G401 (cell line): ENCODE measurements at regions not wholly inside any gene's neighbourhood (a gene's known extent, or its start where the extent isn't known, plus 50 kb on each side); places are given as distances from the start of the nearest gene placed in this dataset.

Experiments used
- DNase-seq: peaks from one replicate; pipeline ENCODE4 v3.0.0-alpha.2; 2015; ENCODE audit warnings: low spot score
- in situ Hi-C: cut with HindIII; loops from 2 replicates; pipeline ENCODE4 v1.10.0; 2016; ENCODE audit warnings: low sequenced_read_pairs, mixed read lengths

GRCh38 chr4:135605076-135605475, 1403.5 kb upstream of the PABPC4L start:
- in situ Hi-C loops: no loop called here

GRCh38 chr4:135604531-135604930, 1402.9 kb upstream of the PABPC4L start:
- in situ Hi-C loops: no loop called here

More at GRCh38 chr4:135605076-135605475, 1403.5 kb upstream of the PABPC4L start:
- no peak for DNase-seq

GRCh38 chr4:135601351-135601750, 1399.8 kb upstream of the PABPC4L start:
- no peak for DNase-seq
- in situ Hi-C loops: no loop called here

More at GRCh38 chr4:135604531-135604930, 1402.9 kb upstream of the PABPC4L start:
- no peak for DNase-seq

- in situ Hi-C loops: no loop called here
Measured at GRCh38 chr4:135598151-135598550, 1396.6 kb upstream of the PABPC4L start.

GRCh38 chr4:135594521-135594920, 1392.9 kb upstream of the PABPC4L start:
- no peak for DNase-seq
- in situ Hi-C loops: no loop called here

More at GRCh38 chr4:135598151-135598550, 1396.6 kb upstream of the PABPC4L start:
- DNase-seq: no peak

GRCh38 chr4:135575041-135575440, 1373.5 kb upstream of the PABPC4L start:
- no peak for DNase-seq
- in situ Hi-C loops: no loop called here

GRCh38 chr4:135573251-135573650, 1371.7 kb upstream of the PABPC4L start:
- DNase-seq: no peak
- in situ Hi-C loops: no loop called here

- in situ Hi-C loops: no loop called here
- no peak for DNase-seq
Measured at GRCh38 chr4:135564090-135564489, 1362.5 kb upstream of the PABPC4L start.

GRCh38 chr4:135553213-135553612, 1351.6 kb upstream of the PABPC4L start:
- in situ Hi-C loops: no loop called here
- DNase-seq: no peak

- in situ Hi-C loops: no loop called here
- no peak for DNase-seq
Measured at GRCh38 chr4:135552131-135552530, 1350.5 kb upstream of the PABPC4L start.

- in situ Hi-C loops: no loop called here
Measured at GRCh38 chr4:135548711-135549110, 1347.1 kb upstream of the PABPC4L start.

GRCh38 chr4:135545616-135546317, 1344.2 kb upstream of the PABPC4L start:
- in situ Hi-C loops: no loop called here
- DNase-seq: no peak

More at GRCh38 chr4:135548711-135549110, 1347.1 kb upstream of the PABPC4L start:
- no peak for DNase-seq

GRCh38 chr4:135538698-135539097, 1337.1 kb upstream of the PABPC4L start:
- no peak for DNase-seq
- in situ Hi-C loops: no loop called here

GRCh38 chr4:135533053-135533452, 1331.5 kb upstream of the PABPC4L start:
- DNase-seq: no peak
- in situ Hi-C loops: no loop called here

- in situ Hi-C loops: no loop called here
- no peak for DNase-seq
Measured at GRCh38 chr4:135532132-135532531, 1330.5 kb upstream of the PABPC4L start.

- no peak for DNase-seq
- in situ Hi-C loops: no loop called here
Measured at GRCh38 chr4:135515295-135515694, 1313.7 kb upstream of the PABPC4L start.

- no peak for DNase-seq
- in situ Hi-C loops: no loop called here
Measured at GRCh38 chr4:135510582-135510981, 1309.0 kb upstream of the PABPC4L start.

- no peak for DNase-seq
- in situ Hi-C loops: no loop called here
Measured at GRCh38 chr4:135508006-135508714, 1306.6 kb upstream of the PABPC4L start.

GRCh38 chr4:135497563-135498152, 1296.1 kb upstream of the PABPC4L start:
- DNase-seq: no peak
- in situ Hi-C loops: no loop called here

- DNase-seq: no peak
- in situ Hi-C loops: no loop called here
Measured at GRCh38 chr4:135492439-135492838, 1290.8 kb upstream of the PABPC4L start.
